ENCODE measurements at regions not wholly inside any gene's neighbourhood (a gene's known extent, or its start where the extent isn't known, plus 50 kb on each side); places are given as distances from the start of the nearest gene placed in this dataset.

DNA sequence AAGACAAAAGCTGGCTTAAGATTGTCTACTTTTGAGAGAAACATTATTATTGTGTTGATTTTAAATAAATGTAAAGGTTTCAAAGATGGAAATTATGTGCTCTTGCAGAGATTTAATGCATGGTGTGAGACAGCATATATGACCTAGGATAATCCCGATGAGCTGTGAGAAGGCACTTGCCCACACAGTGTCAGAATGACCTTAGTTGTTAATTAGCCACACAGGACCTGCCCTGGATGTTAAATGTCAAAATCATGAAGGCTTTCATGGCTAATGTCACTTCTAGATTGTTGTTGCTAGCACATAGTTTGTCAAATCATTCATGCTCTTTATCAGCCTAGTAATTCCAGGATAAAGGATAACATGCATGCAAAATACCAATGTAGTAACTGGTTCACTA lies 135.3 kb upstream of the GAP43 start:
- Histone ChIP-seq H3K4me2 (ENCODE audit: low read depth, low read length, poor library complexity, severe bottlenecking) (no peak overlapping the region), H3K9me2 (replicated peaks; ENCODE audit: insufficient read depth, low read length) (no peaks in the 10 kb centered on the region), H3F3A (ENCODE audit: insufficient read depth) (no peaks in the 10 kb centered on the region), H3K36me3 (ENCODE audit: low read length) (no peaks in the 10 kb centered on the region), H2AFZ (ENCODE audit: low read depth, low read length, severe bottlenecking) (no peak overlapping the region), H4K20me1 (ENCODE audit: low read depth, low read length) (no peaks in the 10 kb centered on the region), H3K9ac (ENCODE audit: low read length) (no peak overlapping the region), H3K79me2 (ENCODE audit: insufficient read depth, low read length) (no peaks in the 10 kb centered on the region), H3K9me3 (ENCODE audit: insufficient read depth, low read length) (no peaks in the 10 kb centered on the region), H3K27ac (ENCODE audit: low read depth, low read length) (no peak overlapping the region), H3K4me3 (ENCODE audit: insufficient read depth, low read length, poor library complexity, severe bottlenecking) (no peak overlapping the region), H3K27me3 (ENCODE audit: low read length) (no peaks in the 10 kb centered on the region)
- TF ChIP-seq CTCF (IDR thresholded peaks at IDR 0.05; ENCODE audit: insufficient read depth, low read length, poor library complexity, severe bottlenecking) (no peak), EZH2phosphoT487 (conservative IDR thresholded peaks at IDR 0.05; ENCODE audit: low read length) (no peak)

DNA sequence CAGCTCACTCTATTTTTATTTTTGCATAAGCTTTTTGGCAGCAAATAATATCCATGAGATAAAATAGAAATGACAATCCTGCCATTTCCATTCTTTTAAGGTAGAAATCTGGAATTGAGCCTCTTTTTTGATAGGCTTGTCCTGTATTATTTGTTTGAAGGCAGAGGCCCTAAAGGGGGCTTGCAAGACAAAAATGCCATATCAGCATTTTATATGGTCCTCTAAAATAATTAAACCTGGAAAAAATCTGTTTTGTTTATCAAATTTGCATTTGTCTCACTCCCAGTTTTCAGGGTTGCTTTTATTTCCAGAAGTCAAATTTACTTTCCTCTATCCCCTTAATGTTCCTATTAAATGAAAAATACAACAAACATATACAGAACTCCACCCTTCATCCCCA lies 134.9 kb upstream of the GAP43 start:
- TF ChIP-seq EZH2phosphoT487 (conservative IDR thresholded peaks at IDR 0.05; ENCODE audit: low read length) (no peak), CTCF (IDR thresholded peaks at IDR 0.05; ENCODE audit: insufficient read depth, low read length, poor library complexity, severe bottlenecking) (no peak)
- no peak overlapping the region for H3K4me3 ChIP-seq (ENCODE audit: insufficient read depth, low read length, poor library complexity, severe bottlenecking)
- H3K9me3 ChIP-seq (ENCODE audit: insufficient read depth, low read length): no peaks in the 10 kb centered on the region
- no peak overlapping the region for H2AFZ ChIP-seq (ENCODE audit: low read depth, low read length, severe bottlenecking)
- no peaks in the 10 kb centered on the region for H3K79me2 ChIP-seq (ENCODE audit: insufficient read depth, low read length)
- no peak overlapping the region for H3K27ac ChIP-seq (ENCODE audit: low read depth, low read length)
- H3K36me3 ChIP-seq (ENCODE audit: low read length): no peaks in the 10 kb centered on the region
- no peaks in the 10 kb centered on the region for H4K20me1 ChIP-seq (ENCODE audit: low read depth, low read length)
- no peaks in the 10 kb centered on the region for H3K27me3 ChIP-seq (ENCODE audit: low read length)
- no peak overlapping the region for H3K4me2 ChIP-seq (ENCODE audit: low read depth, low read length, poor library complexity, severe bottlenecking)
- no peak overlapping the region for H3K9ac ChIP-seq (ENCODE audit: low read length)
- H3K9me2 ChIP-seq (replicated peaks; ENCODE audit: insufficient read depth, low read length): no peaks in the 10 kb centered on the region
- H3F3A ChIP-seq (ENCODE audit: insufficient read depth): no peaks in the 10 kb centered on the region

DNA sequence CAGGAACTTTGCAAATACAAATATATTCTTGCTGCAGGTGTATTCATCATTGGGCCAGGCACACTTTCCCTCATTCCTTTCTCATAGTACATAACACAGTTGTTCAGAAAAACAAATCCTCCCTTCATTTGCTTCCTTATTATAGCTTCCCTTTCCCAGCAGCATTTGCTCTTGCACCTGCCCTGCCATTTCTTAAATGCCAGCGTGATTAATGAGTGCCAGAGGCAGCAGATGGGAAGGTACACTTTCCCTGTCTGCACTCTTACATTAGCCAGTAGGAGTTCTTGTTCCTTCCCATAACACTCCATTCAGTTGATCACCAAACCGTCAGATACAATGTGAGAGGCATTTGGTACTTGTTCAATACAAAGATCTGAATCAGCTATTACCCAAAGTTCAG lies 128.5 kb upstream of the GAP43 start:
- Histone ChIP-seq H3K79me2 (ENCODE audit: insufficient read depth, low read length) (no peaks in the 10 kb centered on the region), H4K20me1 (ENCODE audit: low read depth, low read length) (no peaks in the 10 kb centered on the region), H3K27ac (ENCODE audit: low read depth, low read length) (no peak overlapping the region), H3K9ac (ENCODE audit: low read length) (no peak overlapping the region), H2AFZ (ENCODE audit: low read depth, low read length, severe bottlenecking) (no peak overlapping the region), H3K4me2 (ENCODE audit: low read depth, low read length, poor library complexity, severe bottlenecking) (no peak overlapping the region), H3K9me2 (replicated peaks; ENCODE audit: insufficient read depth, low read length) (no peaks in the 10 kb centered on the region), H3K36me3 (ENCODE audit: low read length) (no peaks in the 10 kb centered on the region), H3K9me3 (ENCODE audit: insufficient read depth, low read length) (no peaks in the 10 kb centered on the region), H3K27me3 (ENCODE audit: low read length) (no peaks in the 10 kb centered on the region), H3K4me3 (ENCODE audit: insufficient read depth, low read length, poor library complexity, severe bottlenecking) (no peak overlapping the region), H3F3A (ENCODE audit: insufficient read depth) (no peaks in the 10 kb centered on the region)
- TF ChIP-seq EZH2phosphoT487 (conservative IDR thresholded peaks at IDR 0.05; ENCODE audit: low read length) (no peak), CTCF (IDR thresholded peaks at IDR 0.05; ENCODE audit: insufficient read depth, low read length, poor library complexity, severe bottlenecking) (no peak)

DNA sequence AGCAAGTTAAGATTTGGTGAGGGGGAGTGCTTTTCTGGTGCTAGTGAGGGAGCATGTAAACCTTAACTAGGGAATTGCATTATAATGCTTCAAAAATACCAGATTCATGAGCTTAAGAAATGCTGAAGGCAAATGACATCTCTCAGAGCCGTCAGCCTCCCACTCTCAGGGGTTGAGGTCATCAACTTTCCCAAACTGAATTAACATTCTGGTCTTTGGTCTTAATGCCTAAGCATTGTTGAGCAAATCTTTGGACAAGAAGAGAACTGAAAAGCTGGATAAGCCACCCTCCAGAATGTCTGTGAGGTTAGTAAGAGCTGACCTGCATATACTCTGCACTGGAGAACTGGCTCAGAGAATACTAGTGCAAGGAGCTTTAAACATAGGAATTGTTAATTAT lies 124.9 kb upstream of the GAP43 start:
- TF ChIP-seq CTCF (IDR thresholded peaks at IDR 0.05; ENCODE audit: insufficient read depth, low read length, poor library complexity, severe bottlenecking) (no peak), EZH2phosphoT487 (conservative IDR thresholded peaks at IDR 0.05; ENCODE audit: low read length) (no peak)
- no peaks in the 10 kb centered on the region for H3F3A ChIP-seq (ENCODE audit: insufficient read depth)
- H3K27ac ChIP-seq (ENCODE audit: low read depth, low read length): no peak overlapping the region
- no peaks in the 10 kb centered on the region for H3K27me3 ChIP-seq (ENCODE audit: low read length)
- H2AFZ ChIP-seq (ENCODE audit: low read depth, low read length, severe bottlenecking): no peak overlapping the region
- no peaks in the 10 kb centered on the region for H4K20me1 ChIP-seq (ENCODE audit: low read depth, low read length)
- H3K9me3 ChIP-seq (ENCODE audit: insufficient read depth, low read length): no peaks in the 10 kb centered on the region
- no peak overlapping the region for H3K4me3 ChIP-seq (ENCODE audit: insufficient read depth, low read length, poor library complexity, severe bottlenecking)
- no peak overlapping the region for H3K9ac ChIP-seq (ENCODE audit: low read length)
- H3K79me2 ChIP-seq (ENCODE audit: insufficient read depth, low read length): no peaks in the 10 kb centered on the region
- no peak overlapping the region for H3K4me2 ChIP-seq (ENCODE audit: low read depth, low read length, poor library complexity, severe bottlenecking)
- no peaks in the 10 kb centered on the region for H3K9me2 ChIP-seq (replicated peaks; ENCODE audit: insufficient read depth, low read length)
- no peaks in the 10 kb centered on the region for H3K36me3 ChIP-seq (ENCODE audit: low read length)

All from SU-DHL-6 (cell line).